ENCODE measurements at regions not wholly inside any gene's neighbourhood (a gene's known extent, or its start where the extent isn't known, plus 50 kb on each side); places are given as distances from the start of the nearest gene placed in this dataset.

GRCh38 chr7:10704653-10705052 lies 269.0 kb upstream of the PHF14 start:
- Histone ChIP-seq H3K18ac (ENCODE audit: low read depth, low read length) (no peak overlapping the region), H3K9me1 (ENCODE audit: insufficient read depth, low read length) (no peaks in the 10 kb centered on the region), H2BK15ac (ENCODE audit: low read depth, low read length) (no peak overlapping the region), H4K5ac (ENCODE audit: low read depth, low read length) (no peak overlapping the region), H2BK20ac (ENCODE audit: low read depth, low read length) (no peak overlapping the region), H2BK120ac (ENCODE audit: low read depth, low read length) (no peak overlapping the region), H3K27me3 (ENCODE audit: control insufficient read depth, insufficient read depth, low read length) (no peaks in the 10 kb centered on the region), H4K8ac (ENCODE audit: low read depth in 2 of 2, low read length in 2 of 2) (no peak overlapping the region), H3K23ac (ENCODE audit: low read depth, low read length) (no peak overlapping the region), H3K14ac (replicated peaks; ENCODE audit: low read depth, low read length) (no peak overlapping the region), H3K9me3 (ENCODE audit: control insufficient read depth, insufficient read depth, low read length) (peaks cover 6% of the 10 kb centered on the region; the same call in 1 of the 2 replicates), H3K4ac (ENCODE audit: low read depth, low read length) (no peak overlapping the region), H2AK5ac (ENCODE audit: low read depth, low read length) (no peak overlapping the region), H4K91ac (ENCODE audit: insufficient read depth, low read depth, low read length) (no peak overlapping the region), H3K79me1 (ENCODE audit: low read depth in 1 of 2, low read length in 2 of 2) (no peaks in the 10 kb centered on the region), H3K56ac (ENCODE audit: extremely low read depth, insufficient read depth, low read length) (no peak overlapping the region), H3K36me3 (ENCODE audit: control insufficient read depth, insufficient read depth, low read length) (no peaks in the 10 kb centered on the region), H3K4me1 (ENCODE audit: control insufficient read depth, insufficient read depth, low read length) (no peaks in the 10 kb centered on the region), H3K4me2 (ENCODE audit: low read depth, low read length) (no peak overlapping the region), H2AK9ac (replicated peaks; ENCODE audit: low read depth, low read length, poor library complexity) (no peak overlapping the region), H3K4me3 (ENCODE audit: insufficient read depth, low read depth, low read length) (no peak overlapping the region), H4K20me1 (ENCODE audit: insufficient read depth, low read length) (no peaks in the 10 kb centered on the region), H2BK5ac (ENCODE audit: low read depth, low read length, poor library complexity, severe bottlenecking) (no peak overlapping the region), H3K9ac (ENCODE audit: low read depth, low read length) (no peak overlapping the region), H2AFZ (replicated peaks; ENCODE audit: low read length, poor library complexity) (no peak overlapping the region), H3K27ac (ENCODE audit: insufficient read depth, low read length) (no peak overlapping the region)
- no TSS peak for BruUV-seq (replicated peaks)
- DNase-seq: no peak
- ATAC-seq (ENCODE audit: low read depth): no peak
- in situ Hi-C loops (cut with MboI; ENCODE audit: low sequenced_read_pairs): no loop called here
- TF ChIP-seq RFX5 (IDR thresholded peaks at IDR 0.05; ENCODE audit: low read depth, low read length) (no peak), BHLHE40 (IDR thresholded peaks at IDR 0.05; ENCODE audit: low read depth, low read length) (no peak), CTCF (conservative IDR thresholded peaks at IDR 0.05; ENCODE audit: low read depth, low read length) (no peak), RCOR1 (IDR thresholded peaks at IDR 0.05; ENCODE audit: insufficient replicate concordance, low read length) (no peak), SMC3 (IDR thresholded peaks at IDR 0.05; ENCODE audit: low read depth, low read length) (no peak), MAZ (IDR thresholded peaks at IDR 0.05; ENCODE audit: borderline replicate concordance, low read depth, low read length) (no peak), NFE2L2 (IDR thresholded peaks at IDR 0.05; ENCODE audit: low read depth, low read length) (no peak), POLR2A (IDR thresholded peaks at IDR 0.05; ENCODE audit: low read depth, low read length) (no peak)
- ChIA-PET CTCF (interaction anchor here (1.3 kb wide), 1 partner anchor 26 kb away, joined by 3 read pairs; no protein-coding TSS in a partner anchor), POLR2A (ENCODE audit: unreplicated experiment) (no interaction called here)
- intact Hi-C loops (cut with micrococcal nuclease): no loop called here
- dilution Hi-C loops (cut with HindIII; ENCODE audit: low sequenced_read_pairs, unreplicated experiment): no loop called here
- no CpG with 5 or more reads among the region's 4 CpGs for WGBS, 2 experiments (ENCODE audit: extremely low coverage in 2 of 2, insufficient read length in 1 of 2)

All from IMR-90 (cell line).